Upper lobe of left lung (tissue), 6 donors: ENCODE measurements at regions not wholly inside any gene's neighbourhood (a gene's known extent, or its start where the extent isn't known, plus 50 kb on each side); places are given as distances from the start of the nearest gene placed in this dataset.

ENCODE experiments used
- ATAC-seq, 2 donors: fragments of 200-7000 bp; cut with Tn5 transposase; one replicate each; pipeline ENCODE4 v1.9.1; 2022; ENCODE audit warnings: mild to moderate bottlenecking in 2 of 2, moderate library complexity in 2 of 2; ENCODE audit not compliant: low FRiP score in 2 of 2
- DNase-seq, 2 donors: peaks; one replicate each; pipeline ENCODE4 v3.0.0-alpha.2; 2019 to 2020
- H3K27ac ChIP-seq, 4 donors: fragments of 200-600 bp; sonication (generic); one replicate each; pipeline ENCODE4 v1.5.1; 2016 to 2019
- H3K27me3 ChIP-seq, 4 donors: fragments of 200-600 bp; sonication (generic); one replicate each; pipeline ENCODE4 v1.5.1; 2017 to 2019
- H3K36me3 ChIP-seq, 4 donors: fragments of 200-600 bp; sonication (generic); one replicate each; pipeline ENCODE4 v1.5.1; 2016 to 2019
- H3K4me1 ChIP-seq, 4 donors: fragments of 200-600 bp; sonication (generic); one replicate each; pipeline ENCODE4 v1.5.1; 2018 to 2019
- H3K4me3 ChIP-seq, 4 donors: fragments of 200-600 bp; sonication (generic); one replicate each; pipeline ENCODE4 v1.5.1; 2017 to 2019; ENCODE audit warnings: mild to moderate bottlenecking in 2 of 4, moderate library complexity in 1 of 4
- H3K9me3 ChIP-seq, 4 donors: fragments of 200-600 bp; sonication (generic); one replicate each; pipeline ENCODE4 v1.5.1; 2018 to 2019
- CTCF ChIP-seq, 6 experiments: fragments of 450-650 bp in 4 of 6; fragments of 200-600 bp in 2 of 6; sonication (generic) in 2 of 6; IDR thresholded peaks; one replicate each; pipeline ENCODE4 v1.5.1; 2016 to 2019; ENCODE audit warnings: antibody characterized with exemption in 6 of 6
- EP300 ChIP-seq, 4 donors: sonication (generic); formaldehyde crosslinking; IDR thresholded peaks; one replicate each; pipeline ENCODE4 v1.5.1; 2017; ENCODE audit warnings: antibody characterized with exemption in 4 of 4, control low read depth in 2 of 4
- POLR2A ChIP-seq, 4 donors: fragments of 450-650 bp; IDR thresholded peaks; one replicate each; pipeline ENCODE4 v1.5.1; 2016 to 2017; ENCODE audit warnings: antibody characterized with exemption in 4 of 4, mild to moderate bottlenecking in 2 of 4
- POLR2AphosphoS5 ChIP-seq, 2 donors: sonication (generic); formaldehyde crosslinking; IDR thresholded peaks; one replicate each; pipeline ENCODE4 v1.5.1; 2017; ENCODE audit warnings: antibody characterized with exemption in 2 of 2
- WGBS, 2 donors: methylation state at CpG; one replicate each; pipeline ENCODE4 v1.1.5; 2017 to 2018; 5-methylcytosine and 5-hydroxymethylcytosine counted together
- donor health status: DM: no; HTN: no; CAD: no; lungs with moderate emphysema.
- donor health status: DM: no; HTN: yes; CAD: no; lungs with severe emphysema.

DNA sequence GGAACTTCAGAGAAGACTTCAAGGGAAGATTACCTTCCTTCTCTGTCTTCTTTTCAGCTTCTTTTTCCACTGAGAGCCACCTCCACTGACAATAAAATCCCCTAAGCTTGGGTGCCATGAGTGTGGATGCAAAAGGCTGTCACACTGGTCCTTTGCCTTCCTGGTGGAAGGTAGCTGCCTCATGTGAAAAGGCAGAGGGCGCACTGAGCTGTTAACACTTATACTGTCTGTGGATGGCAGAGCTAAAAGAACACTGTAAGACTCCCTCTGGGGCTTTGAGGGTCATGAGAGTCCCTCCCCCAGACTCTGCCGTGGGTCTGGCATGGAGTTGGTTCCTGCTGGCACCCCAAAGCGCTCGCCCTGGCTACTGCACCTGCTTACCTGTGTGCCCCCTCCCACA is 536.7 kb upstream of the IMPG1 start:
- H3K9me3 ChIP-seq: no peaks in the 10 kb centered on the region

GRCh38 chr6:76594109-76594508 is 521.6 kb upstream of the IMPG1 start:
- TF ChIP-seq CTCF (IDR thresholded peaks at IDR 0.05) (no peak), EP300 (IDR thresholded peaks at IDR 0.05) (no peak), POLR2A (IDR thresholded peaks at IDR 0.05) (no peak), POLR2AphosphoS5 (IDR thresholded peaks at IDR 0.05) (no peak)
- WGBS, 2 donors: 57 to 79% methylated on average over 3 of the region's 3 CpGs
- no peak for ATAC-seq
- Histone ChIP-seq H3K9me3 (no peaks in the 10 kb centered on the region), H3K4me3 (no peak overlapping the region), H3K27me3 (no peaks in the 10 kb centered on the region), H3K36me3 (no peaks in the 10 kb centered on the region), H3K27ac (no peak overlapping the region), H3K4me1 (no peaks in the 10 kb centered on the region)
- DNase-seq: no peak

More for the DNA sequence above, 536.7 kb upstream of the IMPG1 start:
- peak in 1 of 2 donors; percentile 13 for DNase-seq
- Histone ChIP-seq H3K36me3 (no peaks in the 10 kb centered on the region), H3K27ac (no peak overlapping the region), H3K27me3 (no peaks in the 10 kb centered on the region), H3K4me1 (no peaks in the 10 kb centered on the region), H3K4me3 (no peak overlapping the region)
- TF ChIP-seq EP300 (IDR thresholded peaks at IDR 0.05): no peak
- no peak for TF ChIP-seq CTCF (IDR thresholded peaks at IDR 0.05)
- no peak for TF ChIP-seq POLR2A (IDR thresholded peaks at IDR 0.05)
- TF ChIP-seq POLR2AphosphoS5 (IDR thresholded peaks at IDR 0.05): no peak
- no peak for ATAC-seq
- WGBS, 2 donors: 80 to 89% methylated on average over 2 to 4 of the region's 4 CpGs

- DNase-seq: no peak
- 55 to 88% methylated on average over 3 of the region's 3 CpGs for WGBS, 2 donors
- H3K4me1 ChIP-seq: no peaks in the 10 kb centered on the region
- no peak for ATAC-seq
- H3K27me3 ChIP-seq: no peaks in the 10 kb centered on the region
- no peaks in the 10 kb centered on the region for H3K9me3 ChIP-seq
- no peak overlapping the region for H3K27ac ChIP-seq
- no peaks in the 10 kb centered on the region for H3K36me3 ChIP-seq
- no peak overlapping the region for H3K4me3 ChIP-seq
- no peak for TF ChIP-seq POLR2AphosphoS5 (IDR thresholded peaks at IDR 0.05)
Measured at GRCh38 chr6:76593668-76594067, 521.2 kb upstream of the IMPG1 start.

DNA sequence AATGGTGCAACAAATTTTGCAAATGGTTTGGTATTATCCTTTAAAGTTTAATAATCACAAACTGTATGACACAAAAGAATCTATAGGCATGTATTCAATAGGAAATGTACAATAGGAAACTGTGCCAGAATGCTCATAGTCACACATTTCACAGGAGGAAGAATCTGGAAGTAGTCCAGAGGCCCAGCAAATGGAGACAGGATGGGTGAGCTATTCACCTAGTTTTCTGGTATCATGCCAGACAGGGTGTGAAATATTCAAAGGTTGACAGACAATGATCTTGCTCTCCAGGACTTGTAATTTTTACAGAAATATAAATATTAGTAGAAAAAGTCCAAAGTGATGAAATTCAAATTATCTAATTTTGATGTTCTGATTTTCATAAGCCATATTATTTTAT is 520.1 kb upstream of the IMPG1 start:
- ATAC-seq: no peak
- Histone ChIP-seq H3K4me3 (no peak overlapping the region), H3K27ac (no peak overlapping the region), H3K4me1 (no peaks in the 10 kb centered on the region), H3K36me3 (no peaks in the 10 kb centered on the region), H3K9me3 (no peaks in the 10 kb centered on the region), H3K27me3 (no peaks in the 10 kb centered on the region)
- TF ChIP-seq POLR2A (IDR thresholded peaks at IDR 0.05) (no peak), EP300 (IDR thresholded peaks at IDR 0.05) (no peak), CTCF (IDR thresholded peaks at IDR 0.05) (no peak), POLR2AphosphoS5 (IDR thresholded peaks at IDR 0.05) (no peak)
- DNase-seq: no peak

GRCh38 chr6:76587271-76587670 is 514.8 kb upstream of the IMPG1 start:
- H3K9me3 ChIP-seq: no peaks in the 10 kb centered on the region
- ATAC-seq (no peak), DNase-seq (no peak)
- H3K4me3 ChIP-seq: no peak overlapping the region
- no peak overlapping the region for H3K27ac ChIP-seq
- H3K27me3 ChIP-seq: no peaks in the 10 kb centered on the region
- WGBS, 2 donors: 33 to 38% methylated on average over 2 of the region's 2 CpGs
- H3K36me3 ChIP-seq: no peaks in the 10 kb centered on the region
- no peaks in the 10 kb centered on the region for H3K4me1 ChIP-seq
- TF ChIP-seq POLR2A (IDR thresholded peaks at IDR 0.05) (no peak), CTCF (IDR thresholded peaks at IDR 0.05) (no peak), POLR2AphosphoS5 (IDR thresholded peaks at IDR 0.05) (no peak), EP300 (IDR thresholded peaks at IDR 0.05) (no peak)
